Heart left ventricle (tissue), 16 donors: ENCODE measurements at regions not wholly inside any gene's neighbourhood (a gene's known extent, or its start where the extent isn't known, plus 50 kb on each side); places are given as distances from the start of the nearest gene placed in this dataset.
A peak's percentile ranks its signal among the peaks of the same experiment; 100 is the strongest.

Experiments
- ATAC-seq, 4 donors: fragments of 200-7000 bp; cut with Tn5 transposase; one replicate each; pipeline ENCODE4 v1.9.1; 2020 to 2022; ENCODE audit warnings: moderate library complexity in 4 of 4, mild to moderate bottlenecking in 3 of 4, moderate number of reproducible peaks in 1 of 4
- DNase-seq, 5 donors: peaks; one replicate each; pipeline ENCODE4 v3.0.0-alpha.2; 2020
- H3K27ac ChIP-seq, 12 donors: fragments of 200-600 bp; sonication (generic) in 4 of 12; one replicate each; pipeline versions ENCODE4 v1.5.0 to v1.8.0; 2016 to 2022; ENCODE audit warnings: mild to moderate bottlenecking in 2 of 12
- H3K27me3 ChIP-seq, 9 donors: fragments of 200-600 bp; sonication (generic) in 2 of 9; one replicate each; pipeline versions ENCODE4 v1.5.1 to v1.8.0; 2016 to 2022; ENCODE audit warnings: mild to moderate bottlenecking in 3 of 9
- H3K36me3 ChIP-seq, 9 donors: fragments of 200-600 bp; sonication (generic) in 2 of 9; one replicate each; pipeline versions ENCODE4 v1.5.0 to v1.8.0; 2018 to 2022; ENCODE audit warnings: mild to moderate bottlenecking in 2 of 9
- H3K4me1 ChIP-seq, 12 donors: fragments of 200-600 bp; sonication (generic) in 4 of 12; one replicate each; pipeline versions ENCODE4 v1.5.0 to v1.8.0; 2016 to 2022; ENCODE audit warnings: mild to moderate bottlenecking in 3 of 12
- H3K4me3 ChIP-seq, 12 donors: fragments of 200-600 bp; sonication (generic) in 4 of 12; one replicate each; pipeline versions ENCODE4 v1.5.0 to v1.8.0; 2017 to 2022; ENCODE audit warnings: mild to moderate bottlenecking in 9 of 12, moderate library complexity in 4 of 12
- H3K9me3 ChIP-seq, 12 donors: fragments of 200-600 bp; sonication (generic) in 4 of 12; one replicate each; pipeline versions ENCODE4 v1.5.0 to v1.8.0; 2016 to 2022; ENCODE audit warnings: mild to moderate bottlenecking in 1 of 12
- CTCF ChIP-seq, 12 donors: fragments of 200-600 bp; sonication (generic) in 4 of 12; IDR thresholded peaks; one replicate each; pipeline versions ENCODE4 v1.5.0 to v1.8.0; 2018 to 2022; ENCODE audit warnings: antibody characterized with exemption in 12 of 12, mild to moderate bottlenecking in 5 of 12
- POLR2A ChIP-seq, 2 donors: fragments of 450-650 bp; IDR thresholded peaks; one replicate each; pipeline ENCODE4 v1.6.1; 2017; ENCODE audit warnings: antibody characterized with exemption in 2 of 2, mild to moderate bottlenecking in 2 of 2, moderate library complexity in 2 of 2
- WGBS, 4 donors: extraction: QIAGEN DNeasy Blood & Tissue Kit in 2 of 4; methylation state at CpG; one replicate each; pipeline versions ENCODE4 v1.1.5 to v1.1.7; 2013 to 2018; 5-methylcytosine and 5-hydroxymethylcytosine counted together
- intact Hi-C, 10 donors: fragments of 100-400 bp; cut with DNase I; formaldehyde crosslinking; loops; one replicate each; pipeline versions ENCODE4 v1.11.1 to v1.14.2; 2022
- donor health status: ischemic (EF 13 %, LVEDD 7.1; RV severe dilation, severe dysfunction).
- donor health status: healthy with polysubstance abuse.
- donor health status: DM: no; HTN: yes; CAD: no.
- donor health status: DM: no; HTN: no; CAD: no.
- donor health status: ischemic (EF 25% LVEDD 6.9; RV normal size, moderate dysfunction).
- donor health status: ischemic (EF 25% LVEDD 5.7; RV mildly dilated, moderate dysfunction).
- donor health status: healthy.
- donor health status: DM: yes; HTN: yes; CAD: no.
- donor health status: ischemic (EF 35%, LVEDD 5.7; RV mildly dilated, moderate dysfunction).
- donor health status: nonischemic (EF 11% LVEDD 7.7; RV severe dilation, severe dysfunction).
- donor health status: DM: yes; HTN: yes; CAD: no.
- donor health status: PGD.
- donor health status: ischemic (EF 29% LVEDD 5.4; RV normal size, mild dysfunction).
- donor health status: nonischemic (EF 23%, LVEDD 6.1; RV moderate dilation, normal function).

- intact Hi-C loops: no loop called here
- H3K4me1 ChIP-seq: no peaks in the 10 kb centered on the region
- H3K9me3 ChIP-seq: peaks cover 0 to 11% (median 0%) of the 10 kb centered on the region in 12 donors
- 59 to 66% (median 64%) methylated on average over 6 of the region's 6 CpGs for WGBS, 4 donors
- no peak overlapping the region for H3K27ac ChIP-seq
- no peak overlapping the region for H3K4me3 ChIP-seq
- ATAC-seq (no peak), DNase-seq (no peak)
- no peaks in the 10 kb centered on the region for H3K36me3 ChIP-seq
- no peaks in the 10 kb centered on the region for H3K27me3 ChIP-seq
- TF ChIP-seq POLR2A (IDR thresholded peaks at IDR 0.05) (no peak), CTCF (IDR thresholded peaks at IDR 0.05) (peak in 1 of 12 donors; percentile 2)
Observed at GRCh38 chr16:35560637-35560984, 2101.2 kb downstream of the TP53TG3F start.

- Histone ChIP-seq H3K4me1 (no peaks in the 10 kb centered on the region), H3K27ac (no peak overlapping the region), H3K9me3 (peaks cover 0 to 11% (median 0%) of the 10 kb centered on the region in 12 donors), H3K4me3 (no peak overlapping the region), H3K27me3 (no peaks in the 10 kb centered on the region), H3K36me3 (no peaks in the 10 kb centered on the region)
- no peak for ATAC-seq
- intact Hi-C loops: no loop called here
- DNase-seq: no peak
- no peak for TF ChIP-seq POLR2A (IDR thresholded peaks at IDR 0.05)
- no peak for TF ChIP-seq CTCF (IDR thresholded peaks at IDR 0.05)
Observed at GRCh38 chr16:35561346-35561745, 2101.9 kb downstream of the TP53TG3F start.

- Histone ChIP-seq H3K27me3 (no peaks in the 10 kb centered on the region), H3K4me3 (no peak overlapping the region), H3K27ac (no peak overlapping the region), H3K9me3 (peaks cover 0 to 11% (median 0%) of the 10 kb centered on the region in 12 donors), H3K36me3 (no peaks in the 10 kb centered on the region), H3K4me1 (no peaks in the 10 kb centered on the region)
- no peak for TF ChIP-seq POLR2A (IDR thresholded peaks at IDR 0.05)
- TF ChIP-seq CTCF (IDR thresholded peaks at IDR 0.05): no peak
- ATAC-seq: no peak
- DNase-seq: no peak
- intact Hi-C loops: no loop called here
- 10 to 29% (median 20%) methylated on average over 1 of the region's 1 CpG for WGBS, 4 donors
Observed at GRCh38 chr16:35562471-35562870, 2103.1 kb downstream of the TP53TG3F start.

- no peaks in the 10 kb centered on the region for H3K4me1 ChIP-seq
- intact Hi-C loops: no loop called here
- no peaks in the 10 kb centered on the region for H3K27me3 ChIP-seq
- H3K36me3 ChIP-seq: no peaks in the 10 kb centered on the region
- H3K4me3 ChIP-seq: no peak overlapping the region
- no peak overlapping the region for H3K27ac ChIP-seq
- peaks cover 0 to 11% (median 0%) of the 10 kb centered on the region in 12 donors for H3K9me3 ChIP-seq
- TF ChIP-seq POLR2A (IDR thresholded peaks at IDR 0.05) (no peak), CTCF (IDR thresholded peaks at IDR 0.05) (no peak)
- WGBS, 4 donors: 30 to 42% (median 31%) methylated on average over 1 of the region's 1 CpG; no CpG with 5 or more reads in 1 of the 4 donors
- no peak for DNase-seq
- no peak for ATAC-seq
Observed at GRCh38 chr16:35562919-35563318, 2103.5 kb downstream of the TP53TG3F start.
